Muscle of leg (tissue), 3 donors: ENCODE measurements at regions not wholly inside any gene's neighbourhood (a gene's known extent, or its start where the extent isn't known, plus 50 kb on each side); places are given as distances from the start of the nearest gene placed in this dataset.

ENCODE experiments used
- DNase-seq: peaks from one replicate; pipeline ENCODE4 v3.0.0; 2013
- H3K27ac ChIP-seq: one replicate; pipeline ENCODE4 v1.5.1; 2013; ENCODE audit warnings: mild to moderate bottlenecking, low read length, control low read depth
- H3K27me3 ChIP-seq: one replicate; pipeline ENCODE4 v1.6.1; 2013; ENCODE audit warnings: low read length; ENCODE audit not compliant: control insufficient read depth, insufficient read depth
- H3K36me3 ChIP-seq: one replicate; pipeline ENCODE4 v1.6.1; 2013; ENCODE audit warnings: low read length; ENCODE audit not compliant: control insufficient read depth, insufficient read depth
- H3K4me1 ChIP-seq: one replicate; pipeline ENCODE4 v1.6.1; 2013; ENCODE audit warnings: low read length; ENCODE audit not compliant: control insufficient read depth, insufficient read depth
- H3K4me3 ChIP-seq: one replicate; pipeline ENCODE4 v1.5.1; 2013; ENCODE audit warnings: low read length, control low read depth
- H3K9me3 ChIP-seq: replicated peaks from 2 replicates; pipeline ENCODE4 v1.6.1; 2013; ENCODE audit warnings: low read depth, low read length; ENCODE audit not compliant: control insufficient read depth
- WGBS: methylation state at CpG from one replicate; pipeline ENCODE4 v1.1.5; 2013; ENCODE audit warnings: missing lambda C conversion rate; ENCODE audit not compliant: insufficient coverage; 5-methylcytosine and 5-hydroxymethylcytosine counted together

- Histone ChIP-seq H3K4me3 (no peak overlapping the region), H3K27me3 (no peaks in the 10 kb centered on the region), H3K9me3 (no peaks in the 10 kb centered on the region), H3K27ac (no peak overlapping the region), H3K36me3 (no peaks in the 10 kb centered on the region), H3K4me1 (no peaks in the 10 kb centered on the region)
- DNase-seq = peak; percentile 82
- WGBS = 29% methylated on average over 2 of the region's 4 CpGs
These were observed 88.2 kb upstream of the CAMK2D start for GRCh38 chr4:113849771-113850170.

GRCh38 chr4:113847710-113848109 is 86.2 kb upstream of the CAMK2D start:
- 100% methylated on average over 1 of the region's 5 CpGs for WGBS
- no peak for DNase-seq
- Histone ChIP-seq H3K27me3 (no peaks in the 10 kb centered on the region), H3K27ac (no peak overlapping the region), H3K4me3 (no peak overlapping the region), H3K36me3 (no peaks in the 10 kb centered on the region), H3K4me1 (no peaks in the 10 kb centered on the region), H3K9me3 (no peaks in the 10 kb centered on the region)

- no peaks in the 10 kb centered on the region for H3K9me3 ChIP-seq
- H3K4me1 ChIP-seq = no peaks in the 10 kb centered on the region
- no peak overlapping the region for H3K4me3 ChIP-seq
- WGBS = 100% methylated on average over 2 of the region's 4 CpGs
- H3K27ac ChIP-seq = no peak overlapping the region
- no peaks in the 10 kb centered on the region for H3K27me3 ChIP-seq
- H3K36me3 ChIP-seq = no peaks in the 10 kb centered on the region
- no peak for DNase-seq
These were observed 84.9 kb upstream of the CAMK2D start for GRCh38 chr4:113846433-113846832.

GRCh38 chr4:113845138-113845537 is 83.6 kb upstream of the CAMK2D start:
- Histone ChIP-seq H3K27me3 (no peaks in the 10 kb centered on the region), H3K4me1 (no peaks in the 10 kb centered on the region), H3K9me3 (no peaks in the 10 kb centered on the region), H3K27ac (no peak overlapping the region), H3K4me3 (no peak overlapping the region), H3K36me3 (no peaks in the 10 kb centered on the region)
- DNase-seq = peak; percentile 25
- WGBS = no CpG with 5 or more reads among the region's 5 CpGs

- no peaks in the 10 kb centered on the region for H3K36me3 ChIP-seq
- H3K4me3 ChIP-seq = no peak overlapping the region
- no peak for DNase-seq
- H3K9me3 ChIP-seq = no peaks in the 10 kb centered on the region
- H3K27me3 ChIP-seq = no peaks in the 10 kb centered on the region
- WGBS = no CpG with 5 or more reads among the region's 2 CpGs
- H3K27ac ChIP-seq = no peak overlapping the region
- no peaks in the 10 kb centered on the region for H3K4me1 ChIP-seq
These were observed 82.8 kb upstream of the CAMK2D start for GRCh38 chr4:113844369-113844768.

DNA sequence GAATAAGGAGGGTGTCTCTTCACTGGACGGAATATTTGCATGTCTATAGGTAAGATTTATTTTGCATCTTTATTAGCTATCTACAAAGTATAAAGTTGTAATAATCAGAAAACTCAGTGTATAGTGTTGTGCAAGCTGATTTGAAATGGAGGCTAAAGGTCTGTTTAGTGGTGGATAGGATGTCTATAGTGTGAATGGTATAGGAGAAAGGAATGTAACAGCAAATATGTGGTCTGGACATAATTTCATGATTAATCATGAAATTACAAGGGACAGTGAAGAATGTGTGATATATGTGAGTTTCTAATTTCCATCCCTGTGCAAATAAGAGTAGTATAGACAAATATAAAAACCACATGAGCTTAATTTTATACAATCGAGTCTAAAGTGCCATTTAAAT is 79.3 kb upstream of the CAMK2D start:
- Histone ChIP-seq H3K9me3 (no peaks in the 10 kb centered on the region), H3K4me3 (no peak overlapping the region), H3K27ac (no peak overlapping the region), H3K36me3 (no peaks in the 10 kb centered on the region), H3K27me3 (no peaks in the 10 kb centered on the region), H3K4me1 (no peaks in the 10 kb centered on the region)
- no peak for DNase-seq
- WGBS = no CpG with 5 or more reads among the region's 2 CpGs

DNA sequence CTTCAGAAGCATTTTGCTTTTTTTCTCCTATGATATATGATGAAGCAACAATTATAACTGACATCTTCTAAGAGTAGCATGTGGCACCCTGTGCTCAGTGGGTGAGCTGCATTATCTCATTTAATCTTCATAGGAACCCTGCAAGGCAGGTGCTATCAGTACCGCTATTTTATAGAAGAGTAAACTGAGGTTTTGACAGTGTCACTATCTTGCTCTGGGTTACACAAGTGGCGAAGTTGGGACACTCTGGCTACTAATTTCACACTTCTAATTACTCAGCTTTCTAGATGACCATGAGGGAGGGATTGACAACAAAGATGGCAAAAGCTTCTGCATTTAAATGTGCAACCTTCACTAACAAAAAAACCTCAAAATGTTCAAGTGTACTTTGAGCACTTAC is 76.9 kb upstream of the CAMK2D start:
- Histone ChIP-seq H3K27ac (no peak overlapping the region), H3K9me3 (no peaks in the 10 kb centered on the region), H3K4me1 (no peaks in the 10 kb centered on the region), H3K27me3 (no peaks in the 10 kb centered on the region), H3K36me3 (no peaks in the 10 kb centered on the region), H3K4me3 (no peak overlapping the region)
- no CpG with 5 or more reads among the region's 2 CpGs for WGBS
- DNase-seq = no peak

DNA sequence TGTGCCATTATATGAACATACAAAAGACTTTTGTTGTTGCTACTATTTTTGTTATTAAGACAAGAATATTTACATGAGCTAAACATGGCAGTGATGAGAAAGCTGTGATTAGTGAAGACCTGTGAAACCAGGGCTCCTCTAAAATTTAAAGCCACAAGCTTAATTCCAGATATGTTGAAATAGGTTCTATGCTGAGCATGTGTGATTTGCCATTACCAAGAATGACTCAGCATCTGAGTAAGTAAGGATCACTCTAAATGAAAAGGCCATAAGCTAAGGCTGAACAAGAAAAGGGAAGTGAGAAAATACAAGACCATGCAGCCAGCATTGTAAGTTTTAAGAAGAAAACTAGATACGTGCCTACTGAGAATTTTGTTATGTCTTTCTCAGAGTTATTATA is 75.9 kb upstream of the CAMK2D start:
- Histone ChIP-seq H3K27me3 (no peaks in the 10 kb centered on the region), H3K9me3 (no peaks in the 10 kb centered on the region), H3K4me1 (no peaks in the 10 kb centered on the region), H3K27ac (no peak overlapping the region), H3K4me3 (no peak overlapping the region), H3K36me3 (no peaks in the 10 kb centered on the region)
- DNase-seq = peak; percentile 62
- no CpG with 5 or more reads among the region's 1 CpG for WGBS

GRCh38 chr4:113835005-113835404 is 73.5 kb upstream of the CAMK2D start:
- H3K27ac ChIP-seq = no peak overlapping the region
- WGBS = no CpG with 5 or more reads among the region's 1 CpG
- H3K27me3 ChIP-seq = no peaks in the 10 kb centered on the region
- H3K9me3 ChIP-seq = no peaks in the 10 kb centered on the region
- no peak overlapping the region for H3K4me3 ChIP-seq
- H3K36me3 ChIP-seq = no peaks in the 10 kb centered on the region
- no peaks in the 10 kb centered on the region for H3K4me1 ChIP-seq
- DNase-seq = no peak

- H3K27me3 ChIP-seq = no peaks in the 10 kb centered on the region
- H3K36me3 ChIP-seq = no peaks in the 10 kb centered on the region
- H3K9me3 ChIP-seq = no peaks in the 10 kb centered on the region
- no peak overlapping the region for H3K4me3 ChIP-seq
- H3K4me1 ChIP-seq = no peaks in the 10 kb centered on the region
- no peak for DNase-seq
- no peak overlapping the region for H3K27ac ChIP-seq
- WGBS = no CpG with 5 or more reads among the region's 3 CpGs
These were observed 72.8 kb upstream of the CAMK2D start for GRCh38 chr4:113834298-113834697.

DNA sequence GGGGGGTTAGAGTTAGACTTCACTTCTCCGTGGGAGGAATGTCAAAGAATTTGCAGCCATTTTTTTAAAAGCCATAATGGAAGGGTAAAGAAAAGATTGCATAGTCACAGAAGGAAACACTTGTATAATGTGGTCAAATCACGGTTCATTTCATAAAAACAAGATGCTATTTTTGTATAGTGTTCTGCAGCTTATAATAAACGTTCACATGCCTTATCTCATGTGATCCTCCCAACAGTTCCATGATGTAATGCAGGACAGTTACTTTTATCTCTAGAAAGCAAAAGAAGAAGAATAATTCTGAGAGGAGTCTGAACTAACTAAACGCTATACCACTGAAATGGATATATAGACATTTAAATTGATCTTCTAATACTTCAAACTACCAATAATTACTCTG is 71.3 kb upstream of the CAMK2D start:
- Histone ChIP-seq H3K4me1 (no peaks in the 10 kb centered on the region), H3K36me3 (no peaks in the 10 kb centered on the region), H3K27me3 (no peaks in the 10 kb centered on the region), H3K4me3 (no peak overlapping the region), H3K9me3 (no peaks in the 10 kb centered on the region), H3K27ac (no peak overlapping the region)
- no peak for DNase-seq
- WGBS = no CpG with 5 or more reads among the region's 4 CpGs
